ENCODE measurements at regions not wholly inside any gene's neighbourhood (a gene's known extent, or its start where the extent isn't known, plus 50 kb on each side); places are given as distances from the start of the nearest gene placed in this dataset.
"Not testable (repeated sequence)": the region's sequence is repeated elsewhere in the genome, so short reads cannot be mapped to it uniquely, and the experiment has no call there.

GRCh38 chr14:71810800-71811199 is 121.4 kb upstream of the RGS6 start:
- not testable (repeated sequence) for DNase-seq (ENCODE audit: low read depth in 2 of 2, low spot score in 1 of 2)

- no peak for DNase-seq (ENCODE audit: low read depth in 2 of 2, low spot score in 1 of 2)
Measured at GRCh38 chr14:71812693-71813092, 119.5 kb upstream of the RGS6 start.

- no peak for DNase-seq (ENCODE audit: low read depth in 2 of 2, low spot score in 1 of 2)
Measured at GRCh38 chr14:71815110-71815509, 117.1 kb upstream of the RGS6 start.

- no peak for DNase-seq (ENCODE audit: low read depth in 2 of 2, low spot score in 1 of 2)
Measured at GRCh38 chr14:71824816-71825215, 107.4 kb upstream of the RGS6 start.

- no peak for DNase-seq (ENCODE audit: low read depth in 2 of 2, low spot score in 1 of 2)
Measured at GRCh38 chr14:71833476-71833875, 98.8 kb upstream of the RGS6 start.

GRCh38 chr14:71834284-71835204 is 97.7 kb upstream of the RGS6 start:
- DNase-seq (ENCODE audit: low read depth in 2 of 2, low spot score in 1 of 2) = no peak

GRCh38 chr14:71852181-71852580 is 80.0 kb upstream of the RGS6 start:
- no peak for DNase-seq (ENCODE audit: low read depth in 2 of 2, low spot score in 1 of 2)

- peak in 1 of 2 donors; percentile 9 for DNase-seq (ENCODE audit: low read depth in 2 of 2, low spot score in 1 of 2)
Measured at GRCh38 chr14:71855399-71856036, 76.7 kb upstream of the RGS6 start.

- no peak for DNase-seq (ENCODE audit: low read depth in 2 of 2, low spot score in 1 of 2)
Measured at GRCh38 chr14:71856199-71856919, 75.9 kb upstream of the RGS6 start.

- DNase-seq (ENCODE audit: low read depth in 2 of 2, low spot score in 1 of 2) = no peak
Measured at GRCh38 chr14:71863049-71863448, 69.2 kb upstream of the RGS6 start.

- no peak for DNase-seq (ENCODE audit: low read depth in 2 of 2, low spot score in 1 of 2)
Measured at GRCh38 chr14:71863766-71864165, 68.5 kb upstream of the RGS6 start.
